ENCODE measurements at regions not wholly inside any gene's neighbourhood (a gene's known extent, or its start where the extent isn't known, plus 50 kb on each side); places are given as distances from the start of the nearest gene placed in this dataset.

GRCh38 chr13:65411521-65411920 lies 1818.6 kb downstream of the PCDH9 start:
- H3K27me3 ChIP-seq (ENCODE audit: insufficient read depth, low read length), result no peaks in the 10 kb centered on the region
- H3K18ac ChIP-seq (ENCODE audit: low read length), result no peak overlapping the region
- no peaks in the 10 kb centered on the region for H3K36me3 ChIP-seq (ENCODE audit: control insufficient read depth in 1 of 2, insufficient read depth in 2 of 2, low read length in 2 of 2)
- no peak overlapping the region for H4K8ac ChIP-seq (ENCODE audit: low read depth, low read length)
- H3K27ac ChIP-seq (ENCODE audit: low read depth, low read length), result no peak overlapping the region
- H3K79me2 ChIP-seq (ENCODE audit: control insufficient read depth, insufficient read depth, low read length, poor library complexity), result no peaks in the 10 kb centered on the region
- no peak overlapping the region for H2BK12ac ChIP-seq (ENCODE audit: low read length)
- H3K4me2 ChIP-seq (ENCODE audit: low read length), result no peak overlapping the region
- H2AK5ac ChIP-seq (ENCODE audit: low read length), result no peak overlapping the region
- H4K91ac ChIP-seq (ENCODE audit: low read depth, low read length), result no peak overlapping the region
- H3K14ac ChIP-seq (ENCODE audit: low read length), result no peak overlapping the region
- H2BK5ac ChIP-seq (ENCODE audit: low read depth, low read length, poor library complexity), result no peak overlapping the region
- no peak overlapping the region for H3K23ac ChIP-seq (ENCODE audit: low read length)
- H3K4ac ChIP-seq (ENCODE audit: low read depth, low read length), result no peak overlapping the region
- no peak overlapping the region for H2AFZ ChIP-seq (ENCODE audit: insufficient read depth, low read length, poor library complexity)
- H4K12ac ChIP-seq (ENCODE audit: low read depth, low read length), result no peak overlapping the region
- WGBS (ENCODE audit: extremely low coverage, insufficient coverage, insufficient read length), result no CpG with 5 or more reads among the region's 2 CpGs
- no peaks in the 10 kb centered on the region for H3K79me1 ChIP-seq (ENCODE audit: low read length)
- H3K9me3 ChIP-seq (ENCODE audit: insufficient read depth, low read depth, low read length), result no peaks in the 10 kb centered on the region
- H3K9ac ChIP-seq (ENCODE audit: low read length), result no peak overlapping the region
- no peaks in the 10 kb centered on the region for H3K4me1 ChIP-seq (ENCODE audit: control insufficient read depth in 1 of 2, insufficient read depth in 2 of 2, low read length in 2 of 2)
- no peak overlapping the region for H2BK120ac ChIP-seq (ENCODE audit: insufficient read depth, low read length, poor library complexity)
- no peak for DNase-seq
- H3K4me3 ChIP-seq (ENCODE audit: low read depth, low read length), result no peak overlapping the region

GRCh38 chr13:65410791-65411190 lies 1819.3 kb downstream of the PCDH9 start:
- H4K91ac ChIP-seq (ENCODE audit: low read depth, low read length), result no peak overlapping the region
- no peak overlapping the region for H2BK120ac ChIP-seq (ENCODE audit: insufficient read depth, low read length, poor library complexity)
- H4K12ac ChIP-seq (ENCODE audit: low read depth, low read length), result no peak overlapping the region
- H3K4ac ChIP-seq (ENCODE audit: low read depth, low read length), result no peak overlapping the region
- no peak overlapping the region for H3K14ac ChIP-seq (ENCODE audit: low read length)
- H4K8ac ChIP-seq (ENCODE audit: low read depth, low read length), result no peak overlapping the region
- no peak overlapping the region for H3K23ac ChIP-seq (ENCODE audit: low read length)
- H3K36me3 ChIP-seq (ENCODE audit: control insufficient read depth in 1 of 2, insufficient read depth in 2 of 2, low read length in 2 of 2), result no peaks in the 10 kb centered on the region
- H3K4me3 ChIP-seq (ENCODE audit: low read depth, low read length), result no peak overlapping the region
- no peak overlapping the region for H3K18ac ChIP-seq (ENCODE audit: low read length)
- H3K27me3 ChIP-seq (ENCODE audit: insufficient read depth, low read length), result no peaks in the 10 kb centered on the region
- H3K4me1 ChIP-seq (ENCODE audit: control insufficient read depth in 1 of 2, insufficient read depth in 2 of 2, low read length in 2 of 2), result no peaks in the 10 kb centered on the region
- no peak overlapping the region for H2BK12ac ChIP-seq (ENCODE audit: low read length)
- no peak overlapping the region for H2AK5ac ChIP-seq (ENCODE audit: low read length)
- no peak overlapping the region for H3K9ac ChIP-seq (ENCODE audit: low read length)
- H3K4me2 ChIP-seq (ENCODE audit: low read length), result no peak overlapping the region
- no peak overlapping the region for H3K27ac ChIP-seq (ENCODE audit: low read depth, low read length)
- H3K9me3 ChIP-seq (ENCODE audit: insufficient read depth, low read depth, low read length), result no peaks in the 10 kb centered on the region
- H2AFZ ChIP-seq (ENCODE audit: insufficient read depth, low read length, poor library complexity), result no peak overlapping the region
- no peak for DNase-seq
- no peaks in the 10 kb centered on the region for H3K79me2 ChIP-seq (ENCODE audit: control insufficient read depth, insufficient read depth, low read length, poor library complexity)
- H2BK5ac ChIP-seq (ENCODE audit: low read depth, low read length, poor library complexity), result no peak overlapping the region
- H3K79me1 ChIP-seq (ENCODE audit: low read length), result no peaks in the 10 kb centered on the region
- WGBS (ENCODE audit: extremely low coverage, insufficient coverage, insufficient read length), result no CpG with 5 or more reads among the region's 3 CpGs

GRCh38 chr13:65401315-65401714 lies 1828.8 kb downstream of the PCDH9 start:
- H2AK5ac ChIP-seq (ENCODE audit: low read length), result no peak overlapping the region
- H3K4ac ChIP-seq (ENCODE audit: low read depth, low read length), result no peak overlapping the region
- H3K14ac ChIP-seq (ENCODE audit: low read length), result no peak overlapping the region
- H3K27me3 ChIP-seq (ENCODE audit: insufficient read depth, low read length), result no peaks in the 10 kb centered on the region
- no peak overlapping the region for H3K18ac ChIP-seq (ENCODE audit: low read length)
- DNase-seq, result no peak
- no peak overlapping the region for H4K12ac ChIP-seq (ENCODE audit: low read depth, low read length)
- no peak overlapping the region for H3K23ac ChIP-seq (ENCODE audit: low read length)
- no peak overlapping the region for H4K91ac ChIP-seq (ENCODE audit: low read depth, low read length)
- H3K4me3 ChIP-seq (ENCODE audit: low read depth, low read length), result no peak overlapping the region
- peaks cover 1% of the 10 kb centered on the region for H3K79me1 ChIP-seq (ENCODE audit: low read length)
- H3K4me2 ChIP-seq (ENCODE audit: low read length), result no peak overlapping the region
- no peaks in the 10 kb centered on the region for H3K9me3 ChIP-seq (ENCODE audit: insufficient read depth, low read depth, low read length)
- H3K4me1 ChIP-seq (ENCODE audit: control insufficient read depth in 1 of 2, insufficient read depth in 2 of 2, low read length in 2 of 2), result peaks cover 0 to 2% of the 10 kb centered on the region in 2 experiments
- H3K36me3 ChIP-seq (ENCODE audit: control insufficient read depth in 1 of 2, insufficient read depth in 2 of 2, low read length in 2 of 2), result no peaks in the 10 kb centered on the region
- H3K79me2 ChIP-seq (ENCODE audit: control insufficient read depth, insufficient read depth, low read length, poor library complexity), result no peaks in the 10 kb centered on the region
- H3K27ac ChIP-seq (ENCODE audit: low read depth, low read length), result no peak overlapping the region
- no peak overlapping the region for H3K9ac ChIP-seq (ENCODE audit: low read length)
- no peak overlapping the region for H2BK120ac ChIP-seq (ENCODE audit: insufficient read depth, low read length, poor library complexity)
- no peak overlapping the region for H2AFZ ChIP-seq (ENCODE audit: insufficient read depth, low read length, poor library complexity)
- H2BK5ac ChIP-seq (ENCODE audit: low read depth, low read length, poor library complexity), result no peak overlapping the region
- no peak overlapping the region for H4K8ac ChIP-seq (ENCODE audit: low read depth, low read length)
- H2BK12ac ChIP-seq (ENCODE audit: low read length), result no peak overlapping the region

GRCh38 chr13:65400702-65401101 lies 1829.4 kb downstream of the PCDH9 start:
- Histone ChIP-seq H3K27me3 (ENCODE audit: insufficient read depth, low read length) (no peaks in the 10 kb centered on the region), H3K9me3 (ENCODE audit: insufficient read depth, low read depth, low read length) (no peaks in the 10 kb centered on the region), H4K91ac (ENCODE audit: low read depth, low read length) (no peak overlapping the region), H3K23ac (ENCODE audit: low read length) (no peak overlapping the region), H2AK5ac (ENCODE audit: low read length) (no peak overlapping the region), H3K4me3 (ENCODE audit: low read depth, low read length) (no peak overlapping the region), H4K12ac (ENCODE audit: low read depth, low read length) (no peak overlapping the region), H4K8ac (ENCODE audit: low read depth, low read length) (no peak overlapping the region), H3K79me2 (ENCODE audit: control insufficient read depth, insufficient read depth, low read length, poor library complexity) (no peaks in the 10 kb centered on the region), H2BK5ac (ENCODE audit: low read depth, low read length, poor library complexity) (no peak overlapping the region), H3K14ac (ENCODE audit: low read length) (no peak overlapping the region), H3K36me3 (ENCODE audit: control insufficient read depth in 1 of 2, insufficient read depth in 2 of 2, low read length in 2 of 2) (no peaks in the 10 kb centered on the region), H2AFZ (ENCODE audit: insufficient read depth, low read length, poor library complexity) (no peak overlapping the region), H2BK120ac (ENCODE audit: insufficient read depth, low read length, poor library complexity) (no peak overlapping the region), H3K79me1 (ENCODE audit: low read length) (peaks cover 1% of the 10 kb centered on the region), H3K9ac (ENCODE audit: low read length) (no peak overlapping the region), H3K4ac (ENCODE audit: low read depth, low read length) (no peak overlapping the region), H2BK12ac (ENCODE audit: low read length) (no peak overlapping the region), H3K4me2 (ENCODE audit: low read length) (no peak overlapping the region), H3K27ac (ENCODE audit: low read depth, low read length) (no peak overlapping the region), H3K4me1 (ENCODE audit: control insufficient read depth in 1 of 2, insufficient read depth in 2 of 2, low read length in 2 of 2) (peaks cover 0 to 2% of the 10 kb centered on the region in 2 experiments), H3K18ac (ENCODE audit: low read length) (no peak overlapping the region)
- no CpG with 5 or more reads among the region's 2 CpGs for WGBS (ENCODE audit: extremely low coverage, insufficient coverage, insufficient read length)
- DNase-seq, result no peak
